ENCODE measurements at regions not wholly inside any gene's neighbourhood (a gene's known extent, or its start where the extent isn't known, plus 50 kb on each side); places are given as distances from the start of the nearest gene placed in this dataset.
A peak's percentile ranks its signal among the peaks of the same experiment; 100 is the strongest.

- H3K4me2 ChIP-seq, result no peak overlapping the region
- H3K79me2 ChIP-seq (ENCODE audit: insufficient read depth), result peaks cover 52% of the 10 kb centered on the region
- peak overlapping the region in 1 of 2 experiments; percentile 47; a peak in 1 of 4 replicates for H3K27ac ChIP-seq (ENCODE audit: low read depth in 2 of 2, low read length in 1 of 2)
- 90% methylated on average over 5 of the region's 5 CpGs for WGBS (ENCODE audit: low lambda C conversion rate)
- peaks cover 9% of the 10 kb centered on the region for H3K9me3 ChIP-seq
- CTCF ChIA-PET, result interaction anchor here (0.7 to 6.6 kb wide), 5 partner anchors 69 to 278 kb away, joined by 3 to 115 read pairs (median 3); no protein-coding TSS in a partner anchor
- no peaks in the 10 kb centered on the region for H4K20me1 ChIP-seq (ENCODE audit: insufficient read depth)
- peaks cover 10% of the 10 kb centered on the region for H3F3A ChIP-seq (replicated peaks; ENCODE audit: insufficient read depth)
- no peaks in the 10 kb centered on the region for H3K27me3 ChIP-seq (ENCODE audit: insufficient read depth)
- H3K9ac ChIP-seq, result no peak overlapping the region
- DNase-seq, result no peak
- H3K9me2 ChIP-seq, result no peaks in the 10 kb centered on the region
- no peaks in the 10 kb centered on the region for H3K36me3 ChIP-seq (replicated peaks in 1 of 2; ENCODE audit: control insufficient read depth in 1 of 2, insufficient read depth in 2 of 2, low read length in 1 of 2)
- no peak overlapping the region for H2AFZ ChIP-seq (ENCODE audit: low read depth)
- TF ChIP-seq NFIC (IDR thresholded peaks at IDR 0.05; ENCODE audit: borderline replicate concordance), result no peak
- no peak for TF ChIP-seq RAD21 (IDR thresholded peaks at IDR 0.05; ENCODE audit: low read length)
- no peak for TF ChIP-seq USF1 (IDR thresholded peaks at IDR 0.05; ENCODE audit: borderline replicate concordance, low read depth)
- no peak for TF ChIP-seq MAX (IDR thresholded peaks at IDR 0.05; ENCODE audit: low read depth)
- no peak for TF ChIP-seq MXI1 (IDR thresholded peaks at IDR 0.05; ENCODE audit: low read depth, low read length)
- no peak for TF ChIP-seq CTCF (IDR thresholded peaks at IDR 0.05)
- no peak for TF ChIP-seq RCOR1 (IDR thresholded peaks at IDR 0.05; ENCODE audit: low read length)
- TF ChIP-seq RXRA (IDR thresholded peaks at IDR 0.05; ENCODE audit: borderline replicate concordance, low read depth), result no peak
- no peak for TF ChIP-seq ZBTB33 (IDR thresholded peaks at IDR 0.05; ENCODE audit: borderline replicate concordance, low read depth)
- TF ChIP-seq TEAD4 (IDR thresholded peaks at IDR 0.05; ENCODE audit: borderline replicate concordance, insufficient read depth), result no peak
- TF ChIP-seq REST (IDR thresholded peaks at IDR 0.05; ENCODE audit: low read depth, low read length), result no peak
- no peak for TF ChIP-seq MEF2A (IDR thresholded peaks at IDR 0.05; ENCODE audit: borderline replicate concordance, low read depth)
- no peak for TF ChIP-seq FOXJ3 (CRISPR knock-in tag; IDR thresholded peaks at IDR 0.05)
- TF ChIP-seq NRF1 (IDR thresholded peaks at IDR 0.05; ENCODE audit: low read depth, low read length), result no peak
- no peak for TF ChIP-seq EZH2phosphoT487 (IDR thresholded peaks at IDR 0.05; ENCODE audit: borderline replicate concordance, low read depth)
- TF ChIP-seq TAF1 (IDR thresholded peaks at IDR 0.05; ENCODE audit: borderline replicate concordance, low read depth, low read length), result no peak
- POLR2A ChIA-PET, result no interaction called here
- peaks cover 2 to 12% of the 10 kb centered on the region in 2 experiments; a peak in 2 of 4 replicates for H3K4me1 ChIP-seq (ENCODE audit: control insufficient read depth in 1 of 2, insufficient read depth in 2 of 2, low read depth in 1 of 2, low read length in 1 of 2)
- no peak overlapping the region for H3K4me3 ChIP-seq (ENCODE audit: low read depth in 2 of 2, low read length in 1 of 2)
These were observed 59.6 kb upstream of the ABL1 start for GRCh38 chr9:130775336-130775991.

Measured in SK-N-SH (cell line).